SK-N-SH (cell line): ENCODE measurements at regions not wholly inside any gene's neighbourhood (a gene's known extent, or its start where the extent isn't known, plus 50 kb on each side); places are given as distances from the start of the nearest gene placed in this dataset.

Experiments
- CTCF ChIA-PET: fragments of 300-600, 350-600 bp; formaldehyde crosslinking; extraction: SDS; loops from one replicate; lab custom pipeline; 2021; lab: Yijun Ruan, JAX
- POLR2A ChIA-PET: fragments of 350-600 bp; sonication (Branson Sonifier 250); formaldehyde crosslinking; extraction: SDS; loops from one replicate; lab custom pipeline; 2020; ENCODE audit warnings: antibody characterized with exemption, inconsistent platforms; lab: Yijun Ruan, JAX
- DNase-seq: peaks from one replicate; pipeline ENCODE4 v3.0.0; 2012
- H2AFZ ChIP-seq: fragments of 200-600 bp; sonication (generic); 2 replicates; pipeline ENCODE4 v1.8.1; 2016; ENCODE audit warnings: antibody characterized with exemption, mild to moderate bottlenecking, low read depth
- H3F3A ChIP-seq: fragments of 200-600 bp; sonication (generic); replicated peaks from 2 replicates; pipeline ENCODE3; 2016; ENCODE audit warnings: antibody characterized with exemption, mild to moderate bottlenecking; ENCODE audit not compliant: insufficient read depth
- H3K27ac ChIP-seq, 2 experiments: fragments of 200-500 bp in 1 of 2; fragments of 200-600 bp in 1 of 2; sonication (Bioruptor generic) in 1 of 2; sonication (generic), shearing (Covaris generic) in 1 of 2; 2 replicates each; pipeline versions ENCODE4 v1.5.1 to v1.6.1; 2014 to 2016; ENCODE audit warnings: low read depth in 2 of 2, inconsistent platforms in 1 of 2, low read length in 1 of 2, mild to moderate bottlenecking in 1 of 2, mixed read lengths in 1 of 2
- H3K27me3 ChIP-seq: fragments of 200-600 bp; sonication (generic), shearing (Covaris generic); 2 replicates; pipeline ENCODE4 v1.6.1; 2016; ENCODE audit warnings: mixed run types; ENCODE audit not compliant: insufficient read depth
- H3K36me3 ChIP-seq, 2 experiments: fragments of 200-500 bp in 1 of 2; fragments of 200-600 bp in 1 of 2; sonication (Bioruptor generic) in 1 of 2; sonication (generic) in 1 of 2; replicated peaks in 1 of 2; 2 replicates each; pipeline versions ENCODE3 to v1.5.1; 2014 to 2016; ENCODE audit warnings: low read length in 1 of 2, mild to moderate bottlenecking in 1 of 2; ENCODE audit not compliant: insufficient read depth in 2 of 2, control insufficient read depth in 1 of 2
- H3K4me1 ChIP-seq, 2 experiments: fragments of 200-500 bp in 1 of 2; fragments of 200-600 bp in 1 of 2; sonication (Bioruptor generic) in 1 of 2; sonication (generic), shearing (Covaris generic) in 1 of 2; 2 replicates each; pipeline versions ENCODE4 v1.5.1 to v1.6.1; 2014 to 2016; ENCODE audit warnings: low read depth in 1 of 2, low read length in 1 of 2, mixed run types in 1 of 2; ENCODE audit not compliant: insufficient read depth in 2 of 2, control insufficient read depth in 1 of 2
- H3K4me2 ChIP-seq: fragments of 200-600 bp; sonication (generic), shearing (Covaris generic); 2 replicates; pipeline ENCODE4 v1.6.1; 2017; ENCODE audit warnings: mixed run types
- H3K4me3 ChIP-seq, 2 experiments: fragments of 200-500 bp in 1 of 2; fragments of 200-600 bp in 1 of 2; sonication (Bioruptor generic) in 1 of 2; sonication (generic), shearing (Covaris generic) in 1 of 2; 2 replicates each; pipeline versions ENCODE4 v1.5.1 to v1.8.1; 2014 to 2016; ENCODE audit warnings: low read depth in 2 of 2, inconsistent platforms in 1 of 2, low read length in 1 of 2, mild to moderate bottlenecking in 1 of 2, mixed read lengths in 1 of 2, moderate library complexity in 1 of 2
- H3K79me2 ChIP-seq: fragments of 200-600 bp; sonication (generic); 2 replicates; pipeline ENCODE4 v1.8.1; 2017; ENCODE audit warnings: mild to moderate bottlenecking; ENCODE audit not compliant: insufficient read depth
- H3K9ac ChIP-seq: fragments of 200-600 bp; sonication (generic); 2 replicates; pipeline ENCODE4 v1.6.1; 2017; ENCODE audit warnings: mixed run types
- H3K9me2 ChIP-seq: fragments of 200-600 bp; sonication (generic); 2 replicates; pipeline ENCODE4 v1.6.1; 2017; ENCODE audit warnings: mixed run types
- H3K9me3 ChIP-seq: fragments of 200-600 bp; sonication (generic); 2 replicates; pipeline ENCODE4 v1.6.1; 2017; ENCODE audit warnings: mixed run types, mild to moderate bottlenecking, moderate library complexity
- H4K20me1 ChIP-seq: fragments of 200-600 bp; sonication (generic); 2 replicates; pipeline ENCODE4 v1.6.1; 2017; ENCODE audit warnings: mild to moderate bottlenecking, mixed run types; ENCODE audit not compliant: insufficient read depth
- GATA2 ChIP-seq: sonication (generic); formaldehyde crosslinking; IDR thresholded peaks from 2 replicates; pipeline ENCODE4 v1.5.0; 2020; ENCODE audit warnings: mild to moderate bottlenecking, missing genetic modification reagents
- NRF1 ChIP-seq: IDR thresholded peaks from 2 replicates; pipeline ENCODE4 v1.6.1; 2012; ENCODE audit warnings: low read depth, mild to moderate bottlenecking, low read length
- TAF1 ChIP-seq: IDR thresholded peaks from 2 replicates; pipeline ENCODE4 v1.6.1; 2012; ENCODE audit warnings: low read depth, mild to moderate bottlenecking, low read length, moderate library complexity, borderline replicate concordance
- WGBS: methylation state at CpG from one replicate; pipeline ENCODE4 v1.1.6; 2017; ENCODE audit warnings: low lambda C conversion rate; 5-methylcytosine and 5-hydroxymethylcytosine counted together
- TF ChIP-seq, protein P1 (sequence below): fragments of 150-350 bp; IDR thresholded peaks from 2 replicates; pipeline ENCODE4 v1.6.1; 2017; ENCODE audit warnings: antibody characterized with exemption, low read length, low read depth, borderline replicate concordance
- TF ChIP-seq, protein P2 (sequence below): IDR thresholded peaks from 2 replicates; pipeline ENCODE4 v1.6.1; 2012; ENCODE audit warnings: mild to moderate bottlenecking, low read depth, low read length, moderate library complexity
- TF ChIP-seq, protein P3 (sequence below): IDR thresholded peaks from 2 replicates; pipeline ENCODE4 v1.4.0; 2012; ENCODE audit warnings: low read depth, borderline replicate concordance
- TF ChIP-seq, protein P4 (sequence below): fragments of 150-350 bp; IDR thresholded peaks from 2 replicates; pipeline ENCODE4 v1.6.1; 2016; ENCODE audit warnings: mild to moderate bottlenecking, low read depth, low read length

DNA sequence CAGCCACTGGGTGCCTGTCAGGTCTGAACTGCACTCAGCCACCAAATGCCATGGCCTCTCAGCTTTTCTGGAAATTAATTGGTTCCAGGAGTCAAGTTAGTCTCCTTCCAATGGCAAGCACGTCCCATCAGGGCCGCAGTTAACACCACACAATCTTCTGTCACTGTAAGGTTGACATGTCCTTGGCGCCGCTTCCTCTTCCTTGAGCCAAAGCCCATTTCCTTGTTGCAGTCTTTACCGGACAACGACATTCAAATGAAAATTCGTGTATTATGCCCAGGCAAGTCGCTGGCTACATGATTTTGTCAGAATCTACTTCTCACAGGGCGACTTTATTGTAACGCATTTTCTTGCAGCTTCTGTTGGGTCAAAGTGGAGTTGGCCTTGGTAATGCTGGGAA lies 430.6 kb upstream of the KAZN start:
- Histone ChIP-seq H3K27ac (no peak overlapping the region), H3K9me3 (no peaks in the 10 kb centered on the region), H3K4me1 (no peaks in the 10 kb centered on the region), H3K4me3 (no peak overlapping the region), H3K79me2 (no peaks in the 10 kb centered on the region), H4K20me1 (no peaks in the 10 kb centered on the region), H3F3A (no peaks in the 10 kb centered on the region), H3K27me3 (no peaks in the 10 kb centered on the region), H3K36me3 (no peaks in the 10 kb centered on the region), H3K9me2 (no peaks in the 10 kb centered on the region), H3K4me2 (no peak overlapping the region), H2AFZ (no peak overlapping the region), H3K9ac (no peak overlapping the region)
- 34% methylated on average over 10 of the region's 10 CpGs for WGBS
- ChIA-PET POLR2A (no interaction called here), CTCF (no interaction called here)
- TF ChIP-seq, protein P1, sequence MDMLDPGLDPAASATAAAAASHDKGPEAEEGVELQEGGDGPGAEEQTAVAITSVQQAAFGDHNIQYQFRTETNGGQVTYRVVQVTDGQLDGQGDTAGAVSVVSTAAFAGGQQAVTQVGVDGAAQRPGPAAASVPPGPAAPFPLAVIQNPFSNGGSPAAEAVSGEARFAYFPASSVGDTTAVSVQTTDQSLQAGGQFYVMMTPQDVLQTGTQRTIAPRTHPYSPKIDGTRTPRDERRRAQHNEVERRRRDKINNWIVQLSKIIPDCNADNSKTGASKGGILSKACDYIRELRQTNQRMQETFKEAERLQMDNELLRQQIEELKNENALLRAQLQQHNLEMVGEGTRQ: no peak
- TF ChIP-seq, protein P2, sequence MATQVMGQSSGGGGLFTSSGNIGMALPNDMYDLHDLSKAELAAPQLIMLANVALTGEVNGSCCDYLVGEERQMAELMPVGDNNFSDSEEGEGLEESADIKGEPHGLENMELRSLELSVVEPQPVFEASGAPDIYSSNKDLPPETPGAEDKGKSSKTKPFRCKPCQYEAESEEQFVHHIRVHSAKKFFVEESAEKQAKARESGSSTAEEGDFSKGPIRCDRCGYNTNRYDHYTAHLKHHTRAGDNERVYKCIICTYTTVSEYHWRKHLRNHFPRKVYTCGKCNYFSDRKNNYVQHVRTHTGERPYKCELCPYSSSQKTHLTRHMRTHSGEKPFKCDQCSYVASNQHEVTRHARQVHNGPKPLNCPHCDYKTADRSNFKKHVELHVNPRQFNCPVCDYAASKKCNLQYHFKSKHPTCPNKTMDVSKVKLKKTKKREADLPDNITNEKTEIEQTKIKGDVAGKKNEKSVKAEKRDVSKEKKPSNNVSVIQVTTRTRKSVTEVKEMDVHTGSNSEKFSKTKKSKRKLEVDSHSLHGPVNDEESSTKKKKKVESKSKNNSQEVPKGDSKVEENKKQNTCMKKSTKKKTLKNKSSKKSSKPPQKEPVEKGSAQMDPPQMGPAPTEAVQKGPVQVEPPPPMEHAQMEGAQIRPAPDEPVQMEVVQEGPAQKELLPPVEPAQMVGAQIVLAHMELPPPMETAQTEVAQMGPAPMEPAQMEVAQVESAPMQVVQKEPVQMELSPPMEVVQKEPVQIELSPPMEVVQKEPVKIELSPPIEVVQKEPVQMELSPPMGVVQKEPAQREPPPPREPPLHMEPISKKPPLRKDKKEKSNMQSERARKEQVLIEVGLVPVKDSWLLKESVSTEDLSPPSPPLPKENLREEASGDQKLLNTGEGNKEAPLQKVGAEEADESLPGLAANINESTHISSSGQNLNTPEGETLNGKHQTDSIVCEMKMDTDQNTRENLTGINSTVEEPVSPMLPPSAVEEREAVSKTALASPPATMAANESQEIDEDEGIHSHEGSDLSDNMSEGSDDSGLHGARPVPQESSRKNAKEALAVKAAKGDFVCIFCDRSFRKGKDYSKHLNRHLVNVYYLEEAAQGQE: no peak
- TF ChIP-seq TAF1 (no peak), NRF1 (no peak), GATA2 (CRISPR knock-in tag) (no peak)
- TF ChIP-seq, protein P3, sequence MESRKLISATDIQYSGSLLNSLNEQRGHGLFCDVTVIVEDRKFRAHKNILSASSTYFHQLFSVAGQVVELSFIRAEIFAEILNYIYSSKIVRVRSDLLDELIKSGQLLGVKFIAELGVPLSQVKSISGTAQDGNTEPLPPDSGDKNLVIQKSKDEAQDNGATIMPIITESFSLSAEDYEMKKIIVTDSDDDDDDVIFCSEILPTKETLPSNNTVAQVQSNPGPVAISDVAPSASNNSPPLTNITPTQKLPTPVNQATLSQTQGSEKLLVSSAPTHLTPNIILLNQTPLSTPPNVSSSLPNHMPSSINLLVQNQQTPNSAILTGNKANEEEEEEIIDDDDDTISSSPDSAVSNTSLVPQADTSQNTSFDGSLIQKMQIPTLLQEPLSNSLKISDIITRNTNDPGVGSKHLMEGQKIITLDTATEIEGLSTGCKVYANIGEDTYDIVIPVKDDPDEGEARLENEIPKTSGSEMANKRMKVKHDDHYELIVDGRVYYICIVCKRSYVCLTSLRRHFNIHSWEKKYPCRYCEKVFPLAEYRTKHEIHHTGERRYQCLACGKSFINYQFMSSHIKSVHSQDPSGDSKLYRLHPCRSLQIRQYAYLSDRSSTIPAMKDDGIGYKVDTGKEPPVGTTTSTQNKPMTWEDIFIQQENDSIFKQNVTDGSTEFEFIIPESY: no peak
- TF ChIP-seq, protein P4, sequence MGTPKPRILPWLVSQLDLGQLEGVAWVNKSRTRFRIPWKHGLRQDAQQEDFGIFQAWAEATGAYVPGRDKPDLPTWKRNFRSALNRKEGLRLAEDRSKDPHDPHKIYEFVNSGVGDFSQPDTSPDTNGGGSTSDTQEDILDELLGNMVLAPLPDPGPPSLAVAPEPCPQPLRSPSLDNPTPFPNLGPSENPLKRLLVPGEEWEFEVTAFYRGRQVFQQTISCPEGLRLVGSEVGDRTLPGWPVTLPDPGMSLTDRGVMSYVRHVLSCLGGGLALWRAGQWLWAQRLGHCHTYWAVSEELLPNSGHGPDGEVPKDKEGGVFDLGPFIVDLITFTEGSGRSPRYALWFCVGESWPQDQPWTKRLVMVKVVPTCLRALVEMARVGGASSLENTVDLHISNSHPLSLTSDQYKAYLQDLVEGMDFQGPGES: no peak
- no peak for DNase-seq
